Mucosa of stomach (tissue), 1 donor: ENCODE measurements at regions not wholly inside any gene's neighbourhood (a gene's known extent, or its start where the extent isn't known, plus 50 kb on each side); places are given as distances from the start of the nearest gene placed in this dataset.
"Not testable (repeated sequence)": the region's sequence is repeated elsewhere in the genome, so short reads cannot be mapped to it uniquely, and the experiment has no call there.

Source experiments
- H3K27me3 ChIP-seq: one replicate; pipeline ENCODE4 v1.7.0; 2013; ENCODE audit warnings: mild to moderate bottlenecking, low read length; ENCODE audit not compliant: control insufficient read depth, insufficient read depth
- H3K36me3 ChIP-seq: one replicate; pipeline ENCODE4 v1.7.0; 2013; ENCODE audit warnings: low read length; ENCODE audit not compliant: control insufficient read depth, insufficient read depth
- H3K4me1 ChIP-seq: one replicate; pipeline ENCODE4 v1.7.0; 2013; ENCODE audit warnings: mild to moderate bottlenecking, low read length; ENCODE audit not compliant: control insufficient read depth, insufficient read depth
- H3K4me3 ChIP-seq: one replicate; pipeline ENCODE4 v1.7.0; 2013; ENCODE audit warnings: low read length
- H3K9ac ChIP-seq: one replicate; pipeline ENCODE4 v1.7.0; 2013; ENCODE audit warnings: mild to moderate bottlenecking, low read length, moderate library complexity
- H3K9me3 ChIP-seq: one replicate; pipeline ENCODE4 v1.7.0; 2013; ENCODE audit warnings: mild to moderate bottlenecking, low read length, moderate library complexity; ENCODE audit not compliant: control insufficient read depth
- donor health status: Pancreatic carcinoma.

- H3K9me3 ChIP-seq: no peaks in the 10 kb centered on the region
- peaks cover 6% of the 10 kb centered on the region for H3K4me1 ChIP-seq
- H3K27me3 ChIP-seq: no peaks in the 10 kb centered on the region
- no peaks in the 10 kb centered on the region for H3K36me3 ChIP-seq
- no peak overlapping the region for H3K4me3 ChIP-seq
- H3K9ac ChIP-seq: no peak overlapping the region
These were observed 69.1 kb upstream of the ID2 start for GRCh38 chr2:8612734-8613179.

GRCh38 chr2:8613207-8613999 lies 68.5 kb upstream of the ID2 start:
- not testable (repeated sequence) for H3K4me3 ChIP-seq, H3K36me3 ChIP-seq, H3K27me3 ChIP-seq, H3K4me1 ChIP-seq, H3K9ac ChIP-seq, H3K9me3 ChIP-seq

- no peaks in the 10 kb centered on the region for H3K36me3 ChIP-seq
- no peaks in the 10 kb centered on the region for H3K9me3 ChIP-seq
- no peak overlapping the region for H3K4me3 ChIP-seq
- no peak overlapping the region for H3K9ac ChIP-seq
- H3K27me3 ChIP-seq: no peaks in the 10 kb centered on the region
- H3K4me1 ChIP-seq: peaks cover 2% of the 10 kb centered on the region
These were observed 67.2 kb upstream of the ID2 start for GRCh38 chr2:8614646-8615045.

- Histone ChIP-seq H3K27me3 (no peaks in the 10 kb centered on the region), H3K36me3 (no peaks in the 10 kb centered on the region), H3K9me3 (no peaks in the 10 kb centered on the region), H3K4me1 (no peaks in the 10 kb centered on the region), H3K9ac (no peak overlapping the region), H3K4me3 (no peak overlapping the region)
These were observed 66.6 kb upstream of the ID2 start for GRCh38 chr2:8615252-8615575.

GRCh38 chr2:8615576-8616281 lies 66.1 kb upstream of the ID2 start:
- no peaks in the 10 kb centered on the region for H3K4me1 ChIP-seq
- no peaks in the 10 kb centered on the region for H3K36me3 ChIP-seq
- H3K27me3 ChIP-seq: no peaks in the 10 kb centered on the region
- H3K9ac ChIP-seq: no peak overlapping the region
- H3K4me3 ChIP-seq: no peak overlapping the region
- H3K9me3 ChIP-seq: no peaks in the 10 kb centered on the region

- Histone ChIP-seq H3K4me1 (no peaks in the 10 kb centered on the region), H3K9me3 (no peaks in the 10 kb centered on the region), H3K27me3 (no peaks in the 10 kb centered on the region), H3K4me3 (no peak overlapping the region), H3K9ac (no peak overlapping the region), H3K36me3 (no peaks in the 10 kb centered on the region)
These were observed 64.8 kb upstream of the ID2 start for GRCh38 chr2:8617048-8617447.

- no peaks in the 10 kb centered on the region for H3K9me3 ChIP-seq
- no peaks in the 10 kb centered on the region for H3K36me3 ChIP-seq
- no peak overlapping the region for H3K9ac ChIP-seq
- no peaks in the 10 kb centered on the region for H3K4me1 ChIP-seq
- no peaks in the 10 kb centered on the region for H3K27me3 ChIP-seq
- no peak overlapping the region for H3K4me3 ChIP-seq
These were observed 64.3 kb upstream of the ID2 start for GRCh38 chr2:8617590-8617989.

- no peaks in the 10 kb centered on the region for H3K27me3 ChIP-seq
- H3K36me3 ChIP-seq: no peaks in the 10 kb centered on the region
- H3K9ac ChIP-seq: no peak overlapping the region
- no peak overlapping the region for H3K4me3 ChIP-seq
- H3K4me1 ChIP-seq: peaks cover under 1% of the 10 kb centered on the region
- H3K9me3 ChIP-seq: no peaks in the 10 kb centered on the region
These were observed 62.8 kb upstream of the ID2 start for GRCh38 chr2:8619071-8619470.

- Histone ChIP-seq H3K9ac (no peak overlapping the region), H3K9me3 (no peaks in the 10 kb centered on the region), H3K36me3 (no peaks in the 10 kb centered on the region), H3K27me3 (no peaks in the 10 kb centered on the region), H3K4me1 (peaks cover 17% of the 10 kb centered on the region), H3K4me3 (no peak overlapping the region)
These were observed 61.1 kb upstream of the ID2 start for GRCh38 chr2:8620611-8621382.

- Histone ChIP-seq H3K4me3 (no peak overlapping the region), H3K36me3 (no peaks in the 10 kb centered on the region), H3K9me3 (no peaks in the 10 kb centered on the region), H3K27me3 (no peaks in the 10 kb centered on the region), H3K9ac (no peak overlapping the region), H3K4me1 (peaks cover 21% of the 10 kb centered on the region)
These were observed 59.5 kb upstream of the ID2 start for GRCh38 chr2:8622199-8622911.

- H3K4me1 ChIP-seq: peaks cover 27% of the 10 kb centered on the region
- no peaks in the 10 kb centered on the region for H3K27me3 ChIP-seq
- no peaks in the 10 kb centered on the region for H3K9me3 ChIP-seq
- H3K9ac ChIP-seq: no peak overlapping the region
- no peak overlapping the region for H3K4me3 ChIP-seq
- no peaks in the 10 kb centered on the region for H3K36me3 ChIP-seq
These were observed 58.9 kb upstream of the ID2 start for GRCh38 chr2:8622924-8623465.
